Testis (tissue), 2 donors: ENCODE measurements at regions not wholly inside any gene's neighbourhood (a gene's known extent, or its start where the extent isn't known, plus 50 kb on each side); places are given as distances from the start of the nearest gene placed in this dataset.
"Not testable (repeated sequence)": the region's sequence is repeated elsewhere in the genome, so short reads cannot be mapped to it uniquely, and the experiment has no call there.

Experiments used
- POLR2A ChIP-seq: fragments of 450-650 bp; IDR thresholded peaks from one replicate; pipeline ENCODE4 v1.6.1; 2017; ENCODE audit warnings: antibody characterized with exemption, mild to moderate bottlenecking, moderate library complexity
- TF ChIP-seq, protein P1 (sequence below), 3 experiments: fragments of 450-650 bp in 2 of 3; fragments of 200-600 bp in 1 of 3; sonication (generic) in 1 of 3; IDR thresholded peaks; one replicate each; pipeline ENCODE4 v1.5.1; 2016 to 2019; ENCODE audit warnings: antibody characterized with exemption in 3 of 3, mild to moderate bottlenecking in 2 of 3, moderate library complexity in 1 of 3

DNA sequence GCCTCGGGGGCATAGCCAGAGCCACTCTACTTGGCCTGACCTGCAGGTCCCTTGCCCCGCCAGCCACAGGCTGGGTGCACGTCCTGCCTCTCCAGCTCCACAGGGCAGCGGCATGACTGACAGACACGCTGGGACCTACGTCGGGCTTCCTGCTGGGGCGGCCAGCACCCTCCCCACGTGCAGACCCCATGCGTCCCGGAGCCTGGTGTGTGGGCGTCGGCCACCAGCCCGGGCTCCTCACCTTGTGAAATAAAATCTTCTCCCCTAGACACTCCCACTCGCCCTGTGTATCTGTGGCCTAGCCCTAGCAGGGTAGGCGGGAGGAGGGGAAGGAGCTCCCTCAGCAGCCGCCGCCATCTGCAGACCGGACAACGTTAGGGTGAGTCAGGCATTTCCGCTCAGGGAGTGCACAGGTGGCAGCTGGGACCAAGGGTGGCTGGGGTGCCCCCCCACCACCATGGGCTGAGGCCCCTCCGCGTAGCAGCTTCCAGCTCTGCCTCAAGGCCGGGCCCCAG, 119.5 kb downstream of the IGLL1 start:
- TF ChIP-seq, protein P1, sequence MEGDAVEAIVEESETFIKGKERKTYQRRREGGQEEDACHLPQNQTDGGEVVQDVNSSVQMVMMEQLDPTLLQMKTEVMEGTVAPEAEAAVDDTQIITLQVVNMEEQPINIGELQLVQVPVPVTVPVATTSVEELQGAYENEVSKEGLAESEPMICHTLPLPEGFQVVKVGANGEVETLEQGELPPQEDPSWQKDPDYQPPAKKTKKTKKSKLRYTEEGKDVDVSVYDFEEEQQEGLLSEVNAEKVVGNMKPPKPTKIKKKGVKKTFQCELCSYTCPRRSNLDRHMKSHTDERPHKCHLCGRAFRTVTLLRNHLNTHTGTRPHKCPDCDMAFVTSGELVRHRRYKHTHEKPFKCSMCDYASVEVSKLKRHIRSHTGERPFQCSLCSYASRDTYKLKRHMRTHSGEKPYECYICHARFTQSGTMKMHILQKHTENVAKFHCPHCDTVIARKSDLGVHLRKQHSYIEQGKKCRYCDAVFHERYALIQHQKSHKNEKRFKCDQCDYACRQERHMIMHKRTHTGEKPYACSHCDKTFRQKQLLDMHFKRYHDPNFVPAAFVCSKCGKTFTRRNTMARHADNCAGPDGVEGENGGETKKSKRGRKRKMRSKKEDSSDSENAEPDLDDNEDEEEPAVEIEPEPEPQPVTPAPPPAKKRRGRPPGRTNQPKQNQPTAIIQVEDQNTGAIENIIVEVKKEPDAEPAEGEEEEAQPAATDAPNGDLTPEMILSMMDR (IDR thresholded peaks at IDR 0.05): not testable (repeated sequence)
- TF ChIP-seq POLR2A: not testable (repeated sequence)
